WERI-Rb-1 (cell line): ENCODE measurements at regions not wholly inside any gene's neighbourhood (a gene's known extent, or its start where the extent isn't known, plus 50 kb on each side); places are given as distances from the start of the nearest gene placed in this dataset.

Experiments
- DNase-seq: peaks from one replicate; pipeline ENCODE4 v3.0.0-alpha.2; 2020
- H3K27ac ChIP-seq: fragments of 250-450 bp; sonication (Bioruptor Pico); 2 replicates; pipeline ENCODE4 v1.5.1; 2020; ENCODE audit warnings: mild to moderate bottlenecking, moderate library complexity
- H3K27me3 ChIP-seq: fragments of 250-450 bp; sonication (Bioruptor Pico); 2 replicates; pipeline ENCODE4 v1.5.1; 2021; ENCODE audit warnings: mild to moderate bottlenecking, low read depth, moderate library complexity; ENCODE audit not compliant: insufficient read depth, severe bottlenecking
- H3K36me3 ChIP-seq: fragments of 250-450 bp; sonication (Bioruptor Pico); 2 replicates; pipeline ENCODE4 v1.5.1; 2020; ENCODE audit warnings: mild to moderate bottlenecking, moderate library complexity
- H3K4me3 ChIP-seq: 2 replicates; pipeline ENCODE4 v1.5.1; 2011; ENCODE audit warnings: low read depth, mild to moderate bottlenecking, control low read depth, low read length
- H3K9me3 ChIP-seq: fragments of 250-450 bp; sonication (Bioruptor Pico); 2 replicates; pipeline ENCODE4 v1.5.1; 2021; ENCODE audit warnings: mild to moderate bottlenecking, moderate library complexity; ENCODE audit not compliant: severe bottlenecking
- CTCF ChIP-seq: IDR thresholded peaks from 2 replicates; pipeline ENCODE4 v1.5.1; 2011; ENCODE audit warnings: low read depth, mild to moderate bottlenecking, control low read depth, inconsistent platforms, low read length

GRCh38 chr10:108260383-108260906, 1095.9 kb upstream of the SORCS1 start:
- no peaks in the 10 kb centered on the region for H3K27me3 ChIP-seq
- H3K36me3 ChIP-seq: no peaks in the 10 kb centered on the region

GRCh38 chr10:108254089-108254488, 1089.6 kb upstream of the SORCS1 start:
- Histone ChIP-seq H3K9me3 (no peaks in the 10 kb centered on the region), H3K4me3 (no peak overlapping the region), H3K36me3 (no peaks in the 10 kb centered on the region), H3K27me3 (no peaks in the 10 kb centered on the region), H3K27ac (no peak overlapping the region)
- no peak for TF ChIP-seq CTCF
- no peak for DNase-seq

More at GRCh38 chr10:108260383-108260906, 1095.9 kb upstream of the SORCS1 start:
- Histone ChIP-seq H3K9me3 (no peaks in the 10 kb centered on the region), H3K4me3 (no peak overlapping the region), H3K27ac (no peak overlapping the region)
- DNase-seq: no peak
- no peak for TF ChIP-seq CTCF

GRCh38 chr10:108252771-108253170, 1088.3 kb upstream of the SORCS1 start:
- no peak for TF ChIP-seq CTCF
- Histone ChIP-seq H3K27me3 (no peaks in the 10 kb centered on the region), H3K4me3 (no peak overlapping the region), H3K27ac (no peak overlapping the region), H3K36me3 (no peaks in the 10 kb centered on the region), H3K9me3 (no peaks in the 10 kb centered on the region)
- DNase-seq: no peak

- no peak for DNase-seq
- Histone ChIP-seq H3K4me3 (no peak overlapping the region), H3K36me3 (no peaks in the 10 kb centered on the region), H3K27me3 (no peaks in the 10 kb centered on the region), H3K27ac (no peak overlapping the region), H3K9me3 (no peaks in the 10 kb centered on the region)
- TF ChIP-seq CTCF: no peak
These were observed 1086.6 kb upstream of the SORCS1 start for GRCh38 chr10:108250936-108251620.

GRCh38 chr10:108249940-108250339, 1085.4 kb upstream of the SORCS1 start:
- DNase-seq: peak; percentile 10
- Histone ChIP-seq H3K27me3 (no peaks in the 10 kb centered on the region), H3K27ac (no peak overlapping the region), H3K9me3 (no peaks in the 10 kb centered on the region), H3K36me3 (no peaks in the 10 kb centered on the region), H3K4me3 (no peak overlapping the region)
- peak; percentile 44 for TF ChIP-seq CTCF
